H1 (cell line): ENCODE measurements at regions not wholly inside any gene's neighbourhood (a gene's known extent, or its start where the extent isn't known, plus 50 kb on each side); places are given as distances from the start of the nearest gene placed in this dataset.

ENCODE experiments used
- CTCF ChIA-PET: fragments of 300-600 bp; sonication (Branson Sonifier 250); formaldehyde crosslinking; loops from one replicate; lab custom pipeline; 2021; ENCODE audit not compliant: partially characterized antibody; lab: Charles Lee
- POLR2A ChIA-PET: fragments of 300-600 bp; sonication (Branson Sonifier 250); formaldehyde crosslinking; loops from one replicate; lab custom pipeline; 2021; ENCODE audit warnings: inconsistent platforms; ENCODE audit not compliant: partially characterized antibody; lab: Charles Lee
- DNase-seq, 2 experiments: peaks; one replicate each; pipeline versions ENCODE4 v3.0.0 to v3.0.0-alpha.2; 2010 to 2022; ENCODE audit warnings: low spot score in 2 of 2, low read depth in 1 of 2, mixed read lengths in 1 of 2
- FAIRE-seq: peaks from 2 replicates; lab custom pipeline; 2011; peaks lifted over from hg19 to GRCh38; lab: Jason Lieb, UNC
- H2AFZ ChIP-seq: 2 replicates; pipeline ENCODE4 v1.8.1; 2012; ENCODE audit warnings: low read length, inconsistent platforms
- H2AK5ac ChIP-seq: 2 replicates; pipeline ENCODE4 v1.6.1; 2013; ENCODE audit warnings: low read depth, low read length
- H2BK120ac ChIP-seq: replicated peaks from 2 replicates; pipeline ENCODE3; 2013; ENCODE audit warnings: low read depth, low read length, inconsistent platforms
- H2BK12ac ChIP-seq: 2 replicates; pipeline ENCODE4 v1.6.1; 2013; ENCODE audit warnings: low read depth, low read length
- H2BK15ac ChIP-seq: 2 replicates; pipeline ENCODE4 v1.6.1; 2013; ENCODE audit warnings: low read length
- H2BK20ac ChIP-seq: 2 replicates; pipeline ENCODE4 v1.6.1; 2013; ENCODE audit warnings: low read length
- H2BK5ac ChIP-seq: 2 replicates; pipeline ENCODE4 v1.6.1; 2013; ENCODE audit warnings: low read depth, low read length
- H3K14ac ChIP-seq: 2 replicates; pipeline ENCODE4 v1.6.1; 2013; ENCODE audit warnings: inconsistent platforms; ENCODE audit not compliant: insufficient read length
- H3K18ac ChIP-seq: 2 replicates; pipeline ENCODE4 v1.6.1; 2013; ENCODE audit warnings: low read length; ENCODE audit errors: extremely low read depth
- H3K23ac ChIP-seq: 2 replicates; pipeline ENCODE4 v1.6.1; 2013; ENCODE audit warnings: inconsistent platforms; ENCODE audit not compliant: insufficient read length
- H3K23me2 ChIP-seq: 2 replicates; pipeline ENCODE4 v1.6.1; 2013; ENCODE audit warnings: low read depth, low read length
- H3K27ac ChIP-seq: 2 replicates; pipeline ENCODE4 v1.6.1; 2011; ENCODE audit warnings: low read depth, low read length, inconsistent platforms
- H3K27me3 ChIP-seq, 4 experiments: replicated peaks in 1 of 4; 1 replicate in 1 of 4; 2 replicates in 3 of 4; pipeline versions ENCODE4 v1.6.1 to v1.8.1; 2011 to 2013; ENCODE audit warnings: low read length in 3 of 4, mild to moderate bottlenecking in 3 of 4, inconsistent platforms in 2 of 4, mixed read lengths in 2 of 4, moderate library complexity in 1 of 4; ENCODE audit not compliant: control insufficient read depth in 3 of 4, insufficient read depth in 3 of 4; ENCODE audit errors: extremely low read depth in 1 of 4
- H3K36me3 ChIP-seq, 4 experiments: 2 replicates each; pipeline versions ENCODE4 v1.6.1 to v1.8.1; 2011 to 2013; ENCODE audit warnings: mild to moderate bottlenecking in 4 of 4, low read length in 3 of 4, moderate library complexity in 2 of 4, control low read depth in 1 of 4, inconsistent platforms in 1 of 4; ENCODE audit not compliant: insufficient read depth in 4 of 4, control insufficient read depth in 2 of 4
- H3K4ac ChIP-seq: replicated peaks from 2 replicates; pipeline ENCODE3; 2013; ENCODE audit warnings: low read length, low read depth, mixed read lengths, inconsistent platforms; ENCODE audit not compliant: insufficient read length
- H3K4me1 ChIP-seq, 4 experiments: replicated peaks in 1 of 4; 1 replicate in 1 of 4; 2 replicates in 3 of 4; pipeline versions ENCODE4 v1.6.1 to v1.8.1; 2011 to 2013; ENCODE audit warnings: low read length in 3 of 4, inconsistent platforms in 2 of 4, mixed read lengths in 1 of 4; ENCODE audit not compliant: insufficient read depth in 4 of 4, control insufficient read depth in 3 of 4
- H3K4me2 ChIP-seq, 2 experiments: 2 replicates each; pipeline versions ENCODE4 v1.6.1 to v1.8.1; 2011 to 2013; ENCODE audit warnings: low read depth in 2 of 2, low read length in 2 of 2, control low read depth in 1 of 2, inconsistent platforms in 1 of 2, mild to moderate bottlenecking in 1 of 2; ENCODE audit not compliant: insufficient read depth in 1 of 2
- H3K4me3 ChIP-seq, 4 experiments: fragments of 200-600, 300-600 bp in 1 of 4; sonication (generic), shearing (Covaris generic), sonication (Bioruptor Twin) in 1 of 4; 2 replicates each; pipeline versions ENCODE4 v1.5.1 to v1.8.1; 2011 to 2016; ENCODE audit warnings: low read length in 4 of 4, low read depth in 3 of 4, control low read depth in 2 of 4, inconsistent platforms in 2 of 4, mild to moderate bottlenecking in 2 of 4, mixed read lengths in 1 of 4, moderate library complexity in 1 of 4; ENCODE audit not compliant: insufficient read depth in 2 of 4; ENCODE audit errors: extremely low read depth in 1 of 4
- H3K56ac ChIP-seq: replicated peaks from 2 replicates; pipeline ENCODE3; 2013; ENCODE audit warnings: low read depth, mild to moderate bottlenecking, mixed read lengths, low read length, inconsistent platforms; ENCODE audit not compliant: insufficient read length
- H3K79me1 ChIP-seq: 2 replicates; pipeline ENCODE4 v1.6.1; 2013; ENCODE audit warnings: low read depth, low read length, control low read depth
- H3K79me2 ChIP-seq, 2 experiments: 2 replicates each; pipeline versions ENCODE4 v1.6.1 to v1.8.1; 2012 to 2013; ENCODE audit warnings: low read length in 2 of 2, mild to moderate bottlenecking in 2 of 2, inconsistent platforms in 1 of 2; ENCODE audit not compliant: insufficient read depth in 2 of 2, control insufficient read depth in 1 of 2
- H3K9ac ChIP-seq, 4 experiments: replicated peaks in 1 of 4; 1 replicate in 1 of 4; 2 replicates in 3 of 4; pipeline versions ENCODE4 v1.6.1 to v1.8.1; 2011 to 2013; ENCODE audit warnings: low read depth in 3 of 4, low read length in 3 of 4, control low read depth in 2 of 4, mild to moderate bottlenecking in 2 of 4, moderate library complexity in 2 of 4, inconsistent platforms in 1 of 4; ENCODE audit errors: extremely low read depth in 1 of 4
- H3K9me3 ChIP-seq, 2 experiments: 2 replicates each; pipeline versions ENCODE4 v1.6.1 to v1.8.1; 2012 to 2013; ENCODE audit warnings: mild to moderate bottlenecking in 2 of 2, moderate library complexity in 2 of 2, control low read depth in 1 of 2, inconsistent platforms in 1 of 2, low read depth in 1 of 2, low read length in 1 of 2, mixed read lengths in 1 of 2; ENCODE audit not compliant: insufficient read depth in 2 of 2
- H4K20me1 ChIP-seq, 2 experiments: replicated peaks in 1 of 2; 2 replicates each; pipeline versions ENCODE3 to v1.8.1; 2011 to 2013; ENCODE audit warnings: inconsistent platforms in 2 of 2, low read length in 2 of 2, mild to moderate bottlenecking in 1 of 2; ENCODE audit not compliant: insufficient read depth in 2 of 2, control insufficient read depth in 1 of 2
- H4K5ac ChIP-seq: 2 replicates; pipeline ENCODE4 v1.6.1; 2013; ENCODE audit warnings: low read length, low read depth, mixed read lengths, inconsistent platforms; ENCODE audit not compliant: insufficient read length
- H4K8ac ChIP-seq: 2 replicates; pipeline ENCODE4 v1.8.0; 2013; ENCODE audit warnings: mild to moderate bottlenecking, moderate library complexity, low read length, inconsistent platforms; ENCODE audit not compliant: insufficient read depth; ENCODE audit errors: extremely low read depth
- H4K91ac ChIP-seq: replicated peaks from 2 replicates; pipeline ENCODE3; 2013; ENCODE audit warnings: low read length, mixed read lengths, inconsistent platforms; ENCODE audit not compliant: insufficient read length
- BCL11A ChIP-seq, 2 experiments: IDR thresholded peaks; one replicate each; pipeline ENCODE4 v1.6.1; 2011; ENCODE audit warnings: low read depth in 2 of 2, low read length in 2 of 2, mild to moderate bottlenecking in 2 of 2
- CBX8 ChIP-seq: fragments of 300-800, 300-1000 bp; sonication (generic); IDR thresholded peaks from 2 replicates; pipeline ENCODE4 v1.7.1; 2016; ENCODE audit warnings: low read depth, low read length, borderline replicate concordance
- CEBPB ChIP-seq: IDR thresholded peaks from 2 replicates; pipeline ENCODE4 v1.6.1; 2012; ENCODE audit warnings: low read depth, low read length
- CHD2 ChIP-seq: IDR thresholded peaks from 2 replicates; pipeline ENCODE4 v1.6.1; 2012; ENCODE audit warnings: low read length, improper control_type of control experiment
- EP300 ChIP-seq, 2 experiments: IDR thresholded peaks; 1 replicate in 1 of 2; 2 replicates in 1 of 2; pipeline ENCODE4 v1.6.1; 2011 to 2012; ENCODE audit warnings: low read depth in 2 of 2, low read length in 2 of 2, mild to moderate bottlenecking in 2 of 2, borderline replicate concordance in 1 of 2, inconsistent platforms in 1 of 2, moderate library complexity in 1 of 2
- GABPA ChIP-seq: IDR thresholded peaks from 2 replicates; pipeline ENCODE4 v1.6.1; 2011; ENCODE audit warnings: mild to moderate bottlenecking, low read length, moderate library complexity, borderline replicate concordance; ENCODE audit not compliant: insufficient read depth
- HDAC6 ChIP-seq: IDR thresholded peaks from one replicate; pipeline ENCODE4 v1.7.1; 2012; ENCODE audit warnings: low read depth, mild to moderate bottlenecking, inconsistent platforms, low read length, moderate library complexity
- MAFK ChIP-seq: IDR thresholded peaks from 2 replicates; pipeline ENCODE4 v1.6.1; 2012; ENCODE audit warnings: low read depth, mild to moderate bottlenecking, improper control_type of control experiment, low read length
- NANOG ChIP-seq: IDR thresholded peaks from 2 replicates; pipeline ENCODE4 v1.6.1; 2011; ENCODE audit warnings: low read length, low read depth, mild to moderate bottlenecking, inconsistent platforms; ENCODE audit not compliant: insufficient read depth, poor library complexity, severe bottlenecking
- NRF1 ChIP-seq: IDR thresholded peaks from 2 replicates; pipeline ENCODE4 v1.6.1; 2011; ENCODE audit warnings: mild to moderate bottlenecking, low read depth, low read length, improper control_type of control experiment
- PHF8 ChIP-seq: fragments of 200-600 bp; sonication (generic); conservative IDR thresholded peaks from 2 replicates; pipeline ENCODE4 v1.7.1; 2012; ENCODE audit warnings: low read depth, mild to moderate bottlenecking, inconsistent platforms, low read length, moderate library complexity
- RAD21 ChIP-seq, 2 experiments: IDR thresholded peaks in 1 of 2; conservative IDR thresholded peaks in 1 of 2; 2 replicates each; pipeline ENCODE4 v1.6.1; 2011; ENCODE audit warnings: low read depth in 2 of 2, low read length in 2 of 2, improper control_type of control experiment in 1 of 2, inconsistent platforms in 1 of 2, mild to moderate bottlenecking in 1 of 2, moderate library complexity in 1 of 2
- SP1 ChIP-seq: IDR thresholded peaks from 2 replicates; pipeline ENCODE4 v1.6.1; 2011; ENCODE audit warnings: low read depth, low read length
- SRF ChIP-seq: IDR thresholded peaks from 2 replicates; pipeline ENCODE4 v1.6.1; 2011; ENCODE audit warnings: mild to moderate bottlenecking, low read depth, low read length, moderate library complexity
- SUZ12 ChIP-seq: fragments of 200-600 bp; sonication (generic); IDR thresholded peaks from 2 replicates; pipeline ENCODE4 v1.6.1; 2012; ENCODE audit warnings: mild to moderate bottlenecking, inconsistent platforms, low read length, moderate library complexity, mixed read lengths
- WGBS, 2 experiments: shearing (Covaris generic) in 1 of 2; methylation state at CpG; one replicate each; pipeline versions ENCODE4 v1.1.6 to v1.1.7; 2013 to 2015; ENCODE audit warnings: low lambda C conversion rate in 2 of 2, mixed read lengths in 2 of 2, inconsistent platforms in 1 of 2, low coverage in 1 of 2, missing lambda C conversion rate in 1 of 2; ENCODE audit not compliant: insufficient replicate concordance in 2 of 2, insufficient coverage in 1 of 2, insufficient read length in 1 of 2; ENCODE audit errors: extremely low coverage in 1 of 2, missing lambda C conversion rate in 1 of 2; 5-methylcytosine and 5-hydroxymethylcytosine counted together

DNA sequence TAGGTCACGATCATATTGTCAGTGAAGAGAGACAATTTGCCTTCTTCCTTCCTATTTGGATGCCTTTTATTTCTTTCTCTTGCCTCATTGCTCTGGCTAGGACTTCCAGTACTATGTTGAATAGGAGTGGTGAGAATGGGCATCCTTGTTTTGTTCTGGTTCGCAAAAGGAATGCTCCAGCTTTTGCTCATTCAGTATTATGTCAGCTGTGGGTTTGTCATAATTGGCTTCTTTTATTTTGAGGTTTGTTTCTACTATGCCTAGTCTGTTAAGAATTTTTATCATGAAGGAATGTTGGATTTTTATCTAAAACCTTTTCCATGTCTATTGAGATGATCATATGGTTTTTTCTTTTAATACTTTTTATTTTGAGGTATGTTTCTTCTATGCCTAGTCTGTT, 152.3 kb upstream of the MAD2L1 start:
- Histone ChIP-seq H3K79me1 (no peaks in the 10 kb centered on the region), H4K8ac (no peak overlapping the region), H3K4ac (no peak overlapping the region), H4K20me1 (no peaks in the 10 kb centered on the region), H3K23me2 (no peaks in the 10 kb centered on the region), H2BK5ac (no peak overlapping the region), H3K79me2 (no peaks in the 10 kb centered on the region), H3K14ac (no peak overlapping the region), H2AK5ac (no peak overlapping the region), H2BK120ac (no peak overlapping the region), H3K23ac (no peak overlapping the region), H2BK15ac (no peak overlapping the region), H3K4me1 (no peaks in the 10 kb centered on the region), H3K27me3 (no peaks in the 10 kb centered on the region), H2AFZ (no peak overlapping the region), H3K4me3 (no peak overlapping the region), H3K18ac (no peak overlapping the region), H3K27ac (no peak overlapping the region), H4K91ac (no peak overlapping the region), H3K4me2 (no peak overlapping the region), H3K9me3 (no peaks in the 10 kb centered on the region), H4K5ac (no peak overlapping the region), H3K56ac (no peak overlapping the region), H2BK20ac (no peak overlapping the region), H3K36me3 (no peaks in the 10 kb centered on the region), H3K9ac (no peak overlapping the region), H2BK12ac (no peak overlapping the region)
- ChIA-PET CTCF (no interaction called here), POLR2A (interaction anchor here (0.6 kb wide), 1 partner anchor 360 kb away, joined by 3 read pairs; no protein-coding TSS in a partner anchor)
- FAIRE-seq = no peak
- DNase-seq = no peak
- 96% methylated on average over 2 of the region's 2 CpGs; no CpG with 5 or more reads in 1 of the 2 experiments for WGBS, 2 experiments
- no peak for TF ChIP-seq NANOG
- no peak for TF ChIP-seq CBX8
- TF ChIP-seq SUZ12 = no peak
- no peak for TF ChIP-seq BCL11A (IDR thresholded peaks at IDR 0.05; ENCODE audit: low read depth in 2 of 2, low read length in 2 of 2)
- TF ChIP-seq NRF1 = no peak
- TF ChIP-seq HDAC6 = no peak
- no peak for TF ChIP-seq PHF8
- TF ChIP-seq CEBPB = no peak
- TF ChIP-seq RAD21 (IDR thresholded peaks at IDR 0.05 in 1 of 2, conservative IDR thresholded peaks at IDR 0.05 in 1 of 2; ENCODE audit: low read depth in 2 of 2, low read length in 2 of 2) = no peak
- TF ChIP-seq GABPA = no peak
- TF ChIP-seq MAFK = no peak
- TF ChIP-seq SP1 = no peak
- TF ChIP-seq SRF = no peak
- no peak for TF ChIP-seq CHD2
- no peak for TF ChIP-seq EP300 (IDR thresholded peaks at IDR 0.05; ENCODE audit: borderline replicate concordance in 1 of 2, low read depth in 2 of 2, low read length in 2 of 2)
